ENCODE measurements at regions not wholly inside any gene's neighbourhood (a gene's known extent, or its start where the extent isn't known, plus 50 kb on each side); places are given as distances from the start of the nearest gene placed in this dataset.

DNA sequence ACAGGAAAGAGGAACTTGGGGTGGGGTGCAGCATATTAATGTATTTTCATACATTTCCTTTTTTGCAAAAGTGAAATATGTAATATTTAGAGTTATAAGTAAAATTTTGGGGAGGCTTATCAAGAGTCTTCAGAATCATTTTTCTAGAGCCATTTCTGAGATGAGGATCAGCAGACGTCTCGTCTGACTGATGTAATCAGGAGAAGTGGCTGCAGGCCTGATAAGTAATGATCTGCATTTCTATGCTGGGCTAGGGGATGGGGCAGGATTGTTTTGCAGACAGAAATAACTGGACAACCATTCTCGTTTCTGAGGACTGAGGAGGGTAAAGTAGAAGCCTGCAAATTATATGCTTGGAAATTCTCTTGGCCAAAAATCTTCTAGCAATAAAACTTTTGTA lies 89.2 kb upstream of the ARGLU1 start:
- peaks cover 0 to 3% (median 0%) of the 10 kb centered on the region in 4 donors for H3K4me1 ChIP-seq
- no peaks in the 10 kb centered on the region for H3K36me3 ChIP-seq
- no peak for DNase-seq (ENCODE audit: extremely low spot score)
- H3K27me3 ChIP-seq, result no peaks in the 10 kb centered on the region
- no peak overlapping the region for H3K27ac ChIP-seq (replicated peaks in 1 of 4)
- no peak overlapping the region for H3K4me3 ChIP-seq
- intact Hi-C loops (cut with DNase I), result no loop called here
- H3K9me3 ChIP-seq, result no peaks in the 10 kb centered on the region
- WGBS, result 69% methylated on average over 3 of the region's 3 CpGs
- TF ChIP-seq, protein P1, sequence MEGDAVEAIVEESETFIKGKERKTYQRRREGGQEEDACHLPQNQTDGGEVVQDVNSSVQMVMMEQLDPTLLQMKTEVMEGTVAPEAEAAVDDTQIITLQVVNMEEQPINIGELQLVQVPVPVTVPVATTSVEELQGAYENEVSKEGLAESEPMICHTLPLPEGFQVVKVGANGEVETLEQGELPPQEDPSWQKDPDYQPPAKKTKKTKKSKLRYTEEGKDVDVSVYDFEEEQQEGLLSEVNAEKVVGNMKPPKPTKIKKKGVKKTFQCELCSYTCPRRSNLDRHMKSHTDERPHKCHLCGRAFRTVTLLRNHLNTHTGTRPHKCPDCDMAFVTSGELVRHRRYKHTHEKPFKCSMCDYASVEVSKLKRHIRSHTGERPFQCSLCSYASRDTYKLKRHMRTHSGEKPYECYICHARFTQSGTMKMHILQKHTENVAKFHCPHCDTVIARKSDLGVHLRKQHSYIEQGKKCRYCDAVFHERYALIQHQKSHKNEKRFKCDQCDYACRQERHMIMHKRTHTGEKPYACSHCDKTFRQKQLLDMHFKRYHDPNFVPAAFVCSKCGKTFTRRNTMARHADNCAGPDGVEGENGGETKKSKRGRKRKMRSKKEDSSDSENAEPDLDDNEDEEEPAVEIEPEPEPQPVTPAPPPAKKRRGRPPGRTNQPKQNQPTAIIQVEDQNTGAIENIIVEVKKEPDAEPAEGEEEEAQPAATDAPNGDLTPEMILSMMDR (IDR thresholded peaks at IDR 0.05), result no peak
- TF ChIP-seq POLR2AphosphoS5 (IDR thresholded peaks at IDR 0.05) (no peak), EP300 (IDR thresholded peaks at IDR 0.05) (no peak), POLR2A (IDR thresholded peaks at IDR 0.05; ENCODE audit: low read depth) (no peak)

GRCh38 chr13:106656186-106656585 lies 88.2 kb upstream of the ARGLU1 start:
- 82% methylated on average over 1 of the region's 1 CpG for WGBS
- no peak overlapping the region for H3K27ac ChIP-seq (replicated peaks in 1 of 4)
- H3K9me3 ChIP-seq, result no peaks in the 10 kb centered on the region
- no peak overlapping the region for H3K4me3 ChIP-seq
- TF ChIP-seq EP300 (IDR thresholded peaks at IDR 0.05) (no peak), POLR2AphosphoS5 (IDR thresholded peaks at IDR 0.05) (no peak), POLR2A (IDR thresholded peaks at IDR 0.05; ENCODE audit: low read depth) (no peak)
- TF ChIP-seq, protein P1 (IDR thresholded peaks at IDR 0.05), result no peak
- no peaks in the 10 kb centered on the region for H3K27me3 ChIP-seq
- no peak for DNase-seq (ENCODE audit: extremely low spot score)
- H3K36me3 ChIP-seq, result no peaks in the 10 kb centered on the region
- intact Hi-C loops (cut with DNase I), result no loop called here
- H3K4me1 ChIP-seq, result peaks cover 0 to 3% (median 0%) of the 10 kb centered on the region in 4 donors

DNA sequence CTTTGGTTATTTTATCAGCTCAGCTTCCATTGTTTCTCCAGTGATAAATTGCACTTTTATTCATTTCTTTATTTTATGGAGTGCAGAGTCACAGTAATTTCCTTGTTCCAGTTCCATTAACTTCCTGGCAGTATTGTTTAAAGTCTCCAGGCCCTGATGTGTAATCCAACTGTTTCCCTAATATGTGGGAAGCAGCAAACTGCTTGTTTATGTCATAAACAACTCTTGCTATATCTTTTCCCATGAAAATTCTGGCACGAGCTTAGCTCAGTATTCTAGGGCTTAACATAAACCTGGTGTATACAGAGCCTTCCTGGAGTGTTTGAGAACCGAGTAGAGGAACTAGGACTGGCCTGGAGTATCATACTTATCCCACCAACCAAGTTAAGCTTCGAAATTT lies 83.5 kb upstream of the ARGLU1 start:
- Histone ChIP-seq H3K27me3 (no peaks in the 10 kb centered on the region), H3K9me3 (no peaks in the 10 kb centered on the region), H3K4me1 (no peaks in the 10 kb centered on the region), H3K4me3 (no peak overlapping the region), H3K27ac (replicated peaks in 1 of 4) (no peak overlapping the region), H3K36me3 (no peaks in the 10 kb centered on the region)
- intact Hi-C loops (cut with DNase I), result no loop called here
- no peak for DNase-seq (ENCODE audit: extremely low spot score)
- TF ChIP-seq EP300 (IDR thresholded peaks at IDR 0.05), result no peak
- TF ChIP-seq, protein P1 (IDR thresholded peaks at IDR 0.05), result no peak
- no peak for TF ChIP-seq POLR2AphosphoS5 (IDR thresholded peaks at IDR 0.05)
- TF ChIP-seq POLR2A (IDR thresholded peaks at IDR 0.05; ENCODE audit: low read depth), result no peak
- WGBS, result 68% methylated on average over 3 of the region's 3 CpGs

GRCh38 chr13:106650690-106651205 lies 82.8 kb upstream of the ARGLU1 start:
- intact Hi-C loops (cut with DNase I), result no loop called here
- no peaks in the 10 kb centered on the region for H3K36me3 ChIP-seq
- no peaks in the 10 kb centered on the region for H3K4me1 ChIP-seq
- no peak for TF ChIP-seq POLR2A (IDR thresholded peaks at IDR 0.05; ENCODE audit: low read depth)
- TF ChIP-seq, protein P1 (IDR thresholded peaks at IDR 0.05), result no peak
- TF ChIP-seq POLR2AphosphoS5 (IDR thresholded peaks at IDR 0.05), result no peak
- no peak for TF ChIP-seq EP300 (IDR thresholded peaks at IDR 0.05)
- H3K27ac ChIP-seq (replicated peaks in 1 of 4), result no peak overlapping the region
- H3K27me3 ChIP-seq, result no peaks in the 10 kb centered on the region
- no peaks in the 10 kb centered on the region for H3K9me3 ChIP-seq
- 97% methylated on average over 7 of the region's 7 CpGs for WGBS
- DNase-seq (ENCODE audit: extremely low spot score), result no peak
- no peak overlapping the region for H3K4me3 ChIP-seq

DNA sequence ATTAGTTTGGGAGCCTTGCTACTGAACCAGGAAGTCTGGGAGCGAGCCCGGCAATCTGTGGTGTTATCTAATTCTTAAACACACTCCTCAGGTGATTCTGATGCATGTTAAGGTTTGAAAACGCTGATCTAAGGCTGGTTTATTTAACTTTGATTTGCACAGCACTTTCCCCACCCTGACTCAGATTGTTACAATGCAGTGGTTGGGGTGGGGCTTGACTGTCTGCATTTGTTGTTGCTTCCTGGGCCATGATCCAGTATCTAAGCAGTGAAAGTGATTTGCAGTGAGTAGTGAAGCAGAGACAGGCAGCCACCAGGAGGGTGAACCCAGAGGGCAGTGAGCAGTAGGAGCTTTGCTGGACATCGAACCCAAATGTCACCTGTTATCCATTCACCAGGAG lies 81.6 kb upstream of the ARGLU1 start:
- Histone ChIP-seq H3K9me3 (no peaks in the 10 kb centered on the region), H3K36me3 (no peaks in the 10 kb centered on the region), H3K27ac (replicated peaks in 1 of 4) (no peak overlapping the region), H3K4me3 (no peak overlapping the region), H3K27me3 (no peaks in the 10 kb centered on the region), H3K4me1 (no peaks in the 10 kb centered on the region)
- TF ChIP-seq POLR2AphosphoS5 (IDR thresholded peaks at IDR 0.05) (no peak), POLR2A (IDR thresholded peaks at IDR 0.05; ENCODE audit: low read depth) (no peak), EP300 (IDR thresholded peaks at IDR 0.05) (no peak)
- TF ChIP-seq, protein P1 (IDR thresholded peaks at IDR 0.05), result no peak
- intact Hi-C loops (cut with DNase I), result no loop called here
- 66% methylated on average over 3 of the region's 4 CpGs for WGBS
- DNase-seq (ENCODE audit: extremely low spot score), result no peak
